ENCODE measurements at regions not wholly inside any gene's neighbourhood (a gene's known extent, or its start where the extent isn't known, plus 50 kb on each side); places are given as distances from the start of the nearest gene placed in this dataset.

DNA sequence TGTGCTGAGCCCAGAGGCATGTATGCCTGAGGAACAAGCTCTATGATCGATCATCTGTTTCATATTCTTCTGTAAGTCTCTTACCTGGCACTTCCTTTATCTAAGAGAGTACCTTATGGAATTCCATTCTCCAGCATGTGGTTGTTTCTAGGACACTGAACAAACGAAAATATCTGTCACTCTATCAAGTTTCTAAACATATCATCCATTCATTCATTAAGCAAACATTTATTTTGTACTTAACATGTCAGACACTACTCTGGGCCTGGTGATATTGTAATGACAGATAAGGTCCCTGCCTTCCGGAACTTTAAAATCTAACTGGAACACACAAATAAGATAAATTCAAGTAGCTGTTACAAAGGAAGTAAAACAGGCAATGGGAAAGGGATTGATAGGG lies 477.1 kb downstream of the IGSF11 start:
- TF ChIP-seq, protein P1, sequence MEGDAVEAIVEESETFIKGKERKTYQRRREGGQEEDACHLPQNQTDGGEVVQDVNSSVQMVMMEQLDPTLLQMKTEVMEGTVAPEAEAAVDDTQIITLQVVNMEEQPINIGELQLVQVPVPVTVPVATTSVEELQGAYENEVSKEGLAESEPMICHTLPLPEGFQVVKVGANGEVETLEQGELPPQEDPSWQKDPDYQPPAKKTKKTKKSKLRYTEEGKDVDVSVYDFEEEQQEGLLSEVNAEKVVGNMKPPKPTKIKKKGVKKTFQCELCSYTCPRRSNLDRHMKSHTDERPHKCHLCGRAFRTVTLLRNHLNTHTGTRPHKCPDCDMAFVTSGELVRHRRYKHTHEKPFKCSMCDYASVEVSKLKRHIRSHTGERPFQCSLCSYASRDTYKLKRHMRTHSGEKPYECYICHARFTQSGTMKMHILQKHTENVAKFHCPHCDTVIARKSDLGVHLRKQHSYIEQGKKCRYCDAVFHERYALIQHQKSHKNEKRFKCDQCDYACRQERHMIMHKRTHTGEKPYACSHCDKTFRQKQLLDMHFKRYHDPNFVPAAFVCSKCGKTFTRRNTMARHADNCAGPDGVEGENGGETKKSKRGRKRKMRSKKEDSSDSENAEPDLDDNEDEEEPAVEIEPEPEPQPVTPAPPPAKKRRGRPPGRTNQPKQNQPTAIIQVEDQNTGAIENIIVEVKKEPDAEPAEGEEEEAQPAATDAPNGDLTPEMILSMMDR (conservative IDR thresholded peaks at IDR 0.05; ENCODE audit: control insufficient read depth, insufficient read depth, low read depth, low read length), result no peak
- no peak for DNase-seq (ENCODE audit: low read depth)
- H3K4me3 ChIP-seq (ENCODE audit: control insufficient read depth, low read depth, low read length), result no peak overlapping the region

DNA sequence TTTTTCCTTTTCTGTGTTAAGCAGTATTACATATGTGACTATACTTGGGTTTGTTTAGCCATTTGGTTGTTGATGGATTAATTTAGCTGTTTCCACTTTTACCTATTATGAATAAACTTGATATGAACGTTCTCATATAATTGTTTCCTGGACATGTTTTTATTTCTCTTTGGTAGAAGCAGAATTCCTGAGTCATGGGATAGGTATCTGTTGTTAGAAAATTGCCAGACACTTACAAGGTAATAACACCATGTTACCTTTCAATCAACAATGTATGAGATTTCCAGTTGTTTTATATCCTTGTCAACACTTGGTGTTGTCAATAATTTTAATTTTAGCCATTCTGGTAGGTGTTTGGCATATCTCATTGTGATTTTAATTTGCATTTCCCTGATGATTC lies 475.4 kb downstream of the IGSF11 start:
- no peak overlapping the region for H3K4me3 ChIP-seq (ENCODE audit: control insufficient read depth, low read depth, low read length)
- no peak for DNase-seq (ENCODE audit: low read depth)
- TF ChIP-seq, protein P1 (conservative IDR thresholded peaks at IDR 0.05; ENCODE audit: control insufficient read depth, insufficient read depth, low read depth, low read length), result no peak

DNA sequence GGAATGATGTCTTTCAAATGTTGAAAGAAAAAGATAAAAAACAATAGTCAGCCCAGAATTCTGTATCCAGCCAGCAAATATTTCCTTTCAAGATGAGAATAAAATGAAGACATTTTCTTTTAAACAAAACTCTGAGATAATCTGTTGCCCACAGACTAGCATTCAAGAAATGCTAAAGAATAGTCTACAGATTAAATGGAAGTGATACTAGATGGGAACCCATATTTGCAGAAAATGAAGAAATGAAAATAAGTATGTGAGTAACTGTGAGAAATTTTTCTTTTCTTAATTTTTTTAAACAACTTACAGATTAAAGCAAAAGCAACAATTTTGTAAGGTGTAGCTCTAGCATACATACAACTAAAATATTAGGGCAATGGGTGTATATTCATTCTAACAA lies 469.8 kb downstream of the IGSF11 start:
- no peak for DNase-seq (ENCODE audit: low read depth)
- no peak overlapping the region for H3K4me3 ChIP-seq (ENCODE audit: control insufficient read depth, low read depth, low read length)
- TF ChIP-seq, protein P1 (conservative IDR thresholded peaks at IDR 0.05; ENCODE audit: control insufficient read depth, insufficient read depth, low read depth, low read length), result no peak

DNA sequence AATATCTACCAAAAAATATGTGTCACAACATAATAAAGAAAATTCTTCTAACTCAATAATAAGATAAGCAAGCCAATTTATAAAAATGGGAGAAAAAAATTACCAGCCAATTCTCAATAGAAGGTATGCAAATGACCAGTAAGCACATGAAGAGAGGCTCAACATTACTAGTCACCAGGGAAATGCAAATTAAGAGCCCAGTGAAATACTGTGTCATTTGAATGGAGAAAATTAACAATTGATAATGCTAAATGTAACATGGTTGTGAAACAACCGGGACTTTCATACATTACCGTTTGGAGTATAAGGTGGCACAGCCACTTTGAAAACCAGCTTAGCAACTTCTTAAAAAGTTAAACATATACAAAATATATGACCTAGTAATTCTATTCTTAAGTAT lies 460.7 kb downstream of the IGSF11 start:
- DNase-seq (ENCODE audit: low read depth), result no peak
- H3K4me3 ChIP-seq (ENCODE audit: control insufficient read depth, low read depth, low read length), result no peak overlapping the region
- TF ChIP-seq, protein P1 (conservative IDR thresholded peaks at IDR 0.05; ENCODE audit: control insufficient read depth, insufficient read depth, low read depth, low read length), result no peak

DNA sequence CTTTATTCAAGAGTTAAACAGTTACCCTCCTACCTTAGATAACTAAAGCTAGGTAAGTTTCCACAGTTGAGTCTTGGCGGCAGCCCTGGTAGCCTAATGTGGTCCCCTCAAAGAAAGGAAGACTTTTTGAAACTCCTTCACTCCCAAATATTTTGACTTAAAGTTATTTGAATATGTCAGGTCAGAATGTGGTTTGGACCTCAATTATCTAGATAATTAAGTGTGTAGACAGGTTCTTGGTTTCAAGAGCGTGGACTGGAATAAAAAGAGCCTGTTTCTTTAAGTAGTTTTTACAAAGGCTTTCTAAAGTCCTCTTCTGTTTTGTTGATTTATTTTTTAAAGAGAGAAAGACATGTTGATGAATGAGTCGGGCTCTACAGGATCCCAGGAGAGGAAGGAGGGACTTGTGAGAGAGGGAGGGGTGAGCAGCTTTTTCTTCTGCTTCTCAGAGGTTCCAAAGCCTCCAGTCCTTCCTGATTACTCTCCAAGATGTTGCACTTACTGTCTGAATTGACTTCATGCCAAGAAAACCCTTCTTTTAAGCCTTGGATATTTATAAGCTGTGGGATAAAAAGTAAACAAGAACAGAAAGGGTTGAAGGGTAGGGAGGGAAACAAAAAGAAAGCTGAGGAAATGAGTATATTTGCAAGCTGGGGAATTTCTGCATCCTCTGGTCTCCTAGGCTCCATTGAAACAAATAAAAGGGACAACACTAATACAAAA lies 457.4 kb downstream of the IGSF11 start:
- DNase-seq (ENCODE audit: low read depth), result no peak
- TF ChIP-seq, protein P1 (conservative IDR thresholded peaks at IDR 0.05; ENCODE audit: control insufficient read depth, insufficient read depth, low read depth, low read length), result no peak
- H3K4me3 ChIP-seq (ENCODE audit: control insufficient read depth, low read depth, low read length), result no peak overlapping the region

DNA sequence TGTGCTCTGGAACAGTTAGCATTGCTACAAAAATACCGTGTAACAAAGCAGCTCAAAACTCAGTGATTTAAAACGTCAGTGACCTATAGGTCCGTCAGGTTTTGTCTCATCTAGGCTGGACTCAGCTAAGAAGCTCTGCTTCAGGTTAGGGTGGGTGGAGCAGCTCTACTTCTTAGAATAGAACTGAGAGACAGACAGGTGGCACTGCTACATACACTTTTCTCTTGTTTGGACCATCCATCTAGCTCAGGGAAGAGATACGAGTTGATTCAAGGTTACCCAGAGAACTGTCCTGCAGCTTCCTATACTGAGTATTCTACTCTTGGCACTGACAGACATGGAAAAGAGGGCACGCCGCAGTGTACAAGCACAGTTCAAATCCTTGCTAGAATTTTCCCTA lies 456.1 kb downstream of the IGSF11 start:
- no peak overlapping the region for H3K4me3 ChIP-seq (ENCODE audit: control insufficient read depth, low read depth, low read length)
- no peak for DNase-seq (ENCODE audit: low read depth)
- TF ChIP-seq, protein P1 (conservative IDR thresholded peaks at IDR 0.05; ENCODE audit: control insufficient read depth, insufficient read depth, low read depth, low read length), result no peak

Measured in fibroblast of mammary gland (primary cell).